Activated T-helper 1 cell treated with anti-CD3 and anti-CD28 coated beads, Interleukin-12 subunit alpha, Interleukin-12 subunit beta, Interleukin-2, Interleukin-4 antibody, amounts not matched to agents 30 ng/mL and 10 ng/mL and 1 ng/mL, durations not matched to agents 14 hours and 24 hours and 36 hours (primary cell): ENCODE measurements at regions not wholly inside any gene's neighbourhood (a gene's known extent, or its start where the extent isn't known, plus 50 kb on each side); places are given as distances from the start of the nearest gene placed in this dataset.
"Not testable (repeated sequence)": the region's sequence is repeated elsewhere in the genome, so short reads cannot be mapped to it uniquely, and the experiment has no call there.

Experiments
- DNase-seq: peaks from one replicate; pipeline ENCODE4 v3.0.0; 2021; ENCODE audit warnings: low spot score
- H3K27ac Mint-ChIP-seq: one replicate; pipeline ENCODE4 v1.8.0; 2021; ENCODE audit warnings: mild to moderate bottlenecking, mixed read lengths
- H3K27me3 Mint-ChIP-seq: one replicate; pipeline ENCODE4 v1.8.0; 2022; ENCODE audit warnings: mild to moderate bottlenecking, moderate library complexity, mixed read lengths; ENCODE audit not compliant: insufficient read depth
- H3K36me3 Mint-ChIP-seq: one replicate; pipeline ENCODE4 v1.8.0; 2021; ENCODE audit warnings: low read depth, mixed read lengths
- H3K4me1 Mint-ChIP-seq: one replicate; pipeline ENCODE4 v1.8.0; 2021; ENCODE audit warnings: low read depth, mixed read lengths
- H3K4me3 Mint-ChIP-seq: one replicate; pipeline ENCODE4 v1.8.0; 2021; ENCODE audit warnings: mild to moderate bottlenecking, moderate library complexity, mixed read lengths
- H3K9me3 Mint-ChIP-seq: one replicate; pipeline ENCODE4 v1.8.0; 2021; ENCODE audit warnings: mixed read lengths
- intact Hi-C: fragments of 100-400 bp; cut with micrococcal nuclease; formaldehyde crosslinking; loops from one replicate; pipeline ENCODE4 v1.15.1; 2024

GRCh38 chr3:115317953-115318352 is 170.9 kb upstream of the ZBTB20 start:
- H3K27me3 Mint-ChIP-seq, H3K27ac Mint-ChIP-seq, DNase-seq, intact Hi-C loops, H3K4me1 Mint-ChIP-seq, H3K9me3 Mint-ChIP-seq, H3K36me3 Mint-ChIP-seq, H3K4me3 Mint-ChIP-seq: not testable (repeated sequence)

- no peaks in the 10 kb centered on the region for H3K4me1 Mint-ChIP-seq
- intact Hi-C loops, result no loop called here
- no peak for DNase-seq
- no peak overlapping the region for H3K4me3 Mint-ChIP-seq
- H3K27ac Mint-ChIP-seq, result no peak overlapping the region
- no peaks in the 10 kb centered on the region for H3K27me3 Mint-ChIP-seq
- H3K9me3 Mint-ChIP-seq, result peaks cover 11% of the 10 kb centered on the region
- H3K36me3 Mint-ChIP-seq, result no peaks in the 10 kb centered on the region
These were observed 174.3 kb upstream of the ZBTB20 start for GRCh38 chr3:115321400-115321805.

GRCh38 chr3:115322901-115323300 is 175.8 kb upstream of the ZBTB20 start:
- Mint-ChIP-seq H3K4me1 (no peaks in the 10 kb centered on the region), H3K27ac (no peak overlapping the region), H3K27me3 (no peaks in the 10 kb centered on the region), H3K4me3 (no peak overlapping the region), H3K9me3 (peaks cover 11% of the 10 kb centered on the region), H3K36me3 (no peaks in the 10 kb centered on the region)
- intact Hi-C loops, result no loop called here
- DNase-seq, result no peak

GRCh38 chr3:115323380-115323779 is 176.3 kb upstream of the ZBTB20 start:
- intact Hi-C loops, result no loop called here
- no peak for DNase-seq
- H3K9me3 Mint-ChIP-seq, result peaks cover 8% of the 10 kb centered on the region
- no peaks in the 10 kb centered on the region for H3K36me3 Mint-ChIP-seq
- no peaks in the 10 kb centered on the region for H3K27me3 Mint-ChIP-seq
- H3K4me3 Mint-ChIP-seq, result no peak overlapping the region
- H3K4me1 Mint-ChIP-seq, result no peaks in the 10 kb centered on the region
- no peak overlapping the region for H3K27ac Mint-ChIP-seq

GRCh38 chr3:115324056-115324455 is 177.0 kb upstream of the ZBTB20 start:
- Mint-ChIP-seq H3K9me3 (peaks cover 6% of the 10 kb centered on the region), H3K27me3 (no peaks in the 10 kb centered on the region), H3K27ac (no peak overlapping the region), H3K4me1 (no peaks in the 10 kb centered on the region), H3K4me3 (no peak overlapping the region), H3K36me3 (no peaks in the 10 kb centered on the region)
- intact Hi-C loops, result no loop called here
- no peak for DNase-seq

GRCh38 chr3:115325539-115325938 is 178.5 kb upstream of the ZBTB20 start:
- no peak overlapping the region for H3K4me3 Mint-ChIP-seq
- H3K27ac Mint-ChIP-seq, result no peak overlapping the region
- H3K9me3 Mint-ChIP-seq, result peaks cover 6% of the 10 kb centered on the region
- intact Hi-C loops, result no loop called here
- H3K4me1 Mint-ChIP-seq, result no peaks in the 10 kb centered on the region
- DNase-seq, result no peak
- H3K27me3 Mint-ChIP-seq, result no peaks in the 10 kb centered on the region
- no peaks in the 10 kb centered on the region for H3K36me3 Mint-ChIP-seq

- H3K9me3 Mint-ChIP-seq, result peaks cover 3% of the 10 kb centered on the region
- intact Hi-C loops, result loop anchor here (10.0 kb wide), 1 partner anchor 236 kb away; no protein-coding TSS in a partner anchor
- no peak overlapping the region for H3K4me3 Mint-ChIP-seq
- DNase-seq, result no peak
- no peaks in the 10 kb centered on the region for H3K4me1 Mint-ChIP-seq
- H3K36me3 Mint-ChIP-seq, result no peaks in the 10 kb centered on the region
- H3K27me3 Mint-ChIP-seq, result peaks cover 2% of the 10 kb centered on the region
- no peak overlapping the region for H3K27ac Mint-ChIP-seq
These were observed 183.3 kb upstream of the ZBTB20 start for GRCh38 chr3:115330430-115330829.

- peaks cover 2% of the 10 kb centered on the region for H3K27me3 Mint-ChIP-seq
- no peaks in the 10 kb centered on the region for H3K9me3 Mint-ChIP-seq
- intact Hi-C loops, result loop anchor here (10.0 kb wide), 1 partner anchor 238 kb away; no protein-coding TSS in a partner anchor
- no peak for DNase-seq
- H3K4me1 Mint-ChIP-seq, result no peaks in the 10 kb centered on the region
- H3K27ac Mint-ChIP-seq, result no peak overlapping the region
- H3K36me3 Mint-ChIP-seq, result no peaks in the 10 kb centered on the region
- no peak overlapping the region for H3K4me3 Mint-ChIP-seq
These were observed 185.9 kb upstream of the ZBTB20 start for GRCh38 chr3:115332998-115333397.

GRCh38 chr3:115336836-115337235 is 189.7 kb upstream of the ZBTB20 start:
- intact Hi-C loops, result loop anchor here (10.0 kb wide), 1 partner anchor 242 kb away; no protein-coding TSS in a partner anchor
- Mint-ChIP-seq H3K4me1 (peaks cover 5% of the 10 kb centered on the region), H3K4me3 (no peak overlapping the region), H3K9me3 (no peaks in the 10 kb centered on the region), H3K36me3 (no peaks in the 10 kb centered on the region), H3K27me3 (no peaks in the 10 kb centered on the region), H3K27ac (no peak overlapping the region)
- no peak for DNase-seq

GRCh38 chr3:115340586-115340985 is 193.5 kb upstream of the ZBTB20 start:
- no peak for DNase-seq

GRCh38 chr3:115341208-115341607 is 194.1 kb upstream of the ZBTB20 start:
- no peaks in the 10 kb centered on the region for H3K9me3 Mint-ChIP-seq
- H3K4me1 Mint-ChIP-seq, result peaks cover 5% of the 10 kb centered on the region
- no peaks in the 10 kb centered on the region for H3K27me3 Mint-ChIP-seq
- H3K4me3 Mint-ChIP-seq, result no peak overlapping the region
- intact Hi-C loops, result loop anchor here (10.0 kb wide), 1 partner anchor 354 kb away; no protein-coding TSS in a partner anchor
- no peak for DNase-seq
- H3K36me3 Mint-ChIP-seq, result no peaks in the 10 kb centered on the region
- no peak overlapping the region for H3K27ac Mint-ChIP-seq

More at GRCh38 chr3:115340586-115340985, 193.5 kb upstream of the ZBTB20 start:
- Mint-ChIP-seq H3K36me3 (no peaks in the 10 kb centered on the region), H3K4me1 (peaks cover 5% of the 10 kb centered on the region), H3K9me3 (no peaks in the 10 kb centered on the region), H3K4me3 (no peak overlapping the region), H3K27me3 (no peaks in the 10 kb centered on the region), H3K27ac (no peak overlapping the region)
- intact Hi-C loops, result loop anchor here (10.0 kb wide), 1 partner anchor 354 kb away; no protein-coding TSS in a partner anchor

GRCh38 chr3:115347737-115348136 is 200.6 kb upstream of the ZBTB20 start:
- H3K9me3 Mint-ChIP-seq, result no peaks in the 10 kb centered on the region
- H3K36me3 Mint-ChIP-seq, result no peaks in the 10 kb centered on the region
- no peak overlapping the region for H3K27ac Mint-ChIP-seq
- no peaks in the 10 kb centered on the region for H3K4me1 Mint-ChIP-seq
- intact Hi-C loops, result loop anchor here (10.0 kb wide), 1 partner anchor 347 kb away; no protein-coding TSS in a partner anchor
- no peaks in the 10 kb centered on the region for H3K27me3 Mint-ChIP-seq
- H3K4me3 Mint-ChIP-seq, result no peak overlapping the region
- no peak for DNase-seq

GRCh38 chr3:115348412-115348811 is 201.3 kb upstream of the ZBTB20 start:
- intact Hi-C loops, result loop anchor here (10.0 kb wide), 1 partner anchor 346 kb away; no protein-coding TSS in a partner anchor
- Mint-ChIP-seq H3K27ac (no peak overlapping the region), H3K4me3 (no peak overlapping the region), H3K36me3 (no peaks in the 10 kb centered on the region), H3K4me1 (no peaks in the 10 kb centered on the region), H3K27me3 (no peaks in the 10 kb centered on the region), H3K9me3 (no peaks in the 10 kb centered on the region)
- DNase-seq, result no peak
